Activated T-cell treated with anti-CD3 and anti-CD28 coated beads, Interleukin-2, amount 50 U/mL, for 48 hours (primary cell): ENCODE measurements at regions not wholly inside any gene's neighbourhood (a gene's known extent, or its start where the extent isn't known, plus 50 kb on each side); places are given as distances from the start of the nearest gene placed in this dataset.
"Not testable (repeated sequence)": the region's sequence is repeated elsewhere in the genome, so short reads cannot be mapped to it uniquely, and the experiment has no call there.

ENCODE experiments used
- DNase-seq, 2 experiments: peaks; one replicate each; pipeline ENCODE4 v3.0.0-alpha.2; 2020

DNA sequence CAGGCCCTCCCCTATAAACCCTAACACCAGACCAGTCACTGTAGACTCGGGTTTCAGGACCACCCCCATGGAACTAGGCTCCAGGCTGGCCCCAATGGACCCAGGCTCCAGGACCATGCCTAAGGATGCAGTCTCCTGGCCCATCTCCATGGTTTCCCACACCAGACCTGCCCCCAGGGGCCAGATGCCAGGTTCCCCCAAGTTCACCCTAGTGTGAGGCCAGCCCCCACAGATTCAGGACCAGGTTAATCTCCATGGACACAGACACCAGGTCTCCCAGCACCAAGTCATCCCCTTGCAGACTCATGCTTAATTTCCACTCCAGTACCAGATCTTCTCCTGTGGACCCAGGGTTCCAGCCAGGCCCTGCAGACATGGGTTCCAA lies 103.8 kb upstream of the LANCL2 start:
- no peak for DNase-seq

DNA sequence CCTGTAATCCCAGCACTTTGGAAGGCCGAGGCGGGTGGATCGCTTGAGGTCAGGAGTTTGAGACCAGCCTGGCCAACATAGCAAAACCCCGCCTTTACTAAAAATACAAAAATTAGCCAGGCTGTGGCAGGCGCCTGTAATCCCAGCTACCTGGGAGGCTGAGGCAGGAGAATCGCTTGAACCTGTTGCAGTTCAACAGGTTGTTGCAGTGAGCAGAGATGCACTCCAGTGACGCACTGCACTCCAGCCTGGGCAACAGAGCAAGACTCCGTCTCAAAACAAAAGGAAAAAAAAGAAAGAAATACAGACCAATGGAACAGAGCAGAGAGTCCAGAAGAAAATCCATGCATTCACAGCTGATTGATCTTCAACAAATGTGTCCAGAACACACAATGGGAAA lies 99.8 kb upstream of the LANCL2 start:
- DNase-seq: not testable (repeated sequence)

DNA sequence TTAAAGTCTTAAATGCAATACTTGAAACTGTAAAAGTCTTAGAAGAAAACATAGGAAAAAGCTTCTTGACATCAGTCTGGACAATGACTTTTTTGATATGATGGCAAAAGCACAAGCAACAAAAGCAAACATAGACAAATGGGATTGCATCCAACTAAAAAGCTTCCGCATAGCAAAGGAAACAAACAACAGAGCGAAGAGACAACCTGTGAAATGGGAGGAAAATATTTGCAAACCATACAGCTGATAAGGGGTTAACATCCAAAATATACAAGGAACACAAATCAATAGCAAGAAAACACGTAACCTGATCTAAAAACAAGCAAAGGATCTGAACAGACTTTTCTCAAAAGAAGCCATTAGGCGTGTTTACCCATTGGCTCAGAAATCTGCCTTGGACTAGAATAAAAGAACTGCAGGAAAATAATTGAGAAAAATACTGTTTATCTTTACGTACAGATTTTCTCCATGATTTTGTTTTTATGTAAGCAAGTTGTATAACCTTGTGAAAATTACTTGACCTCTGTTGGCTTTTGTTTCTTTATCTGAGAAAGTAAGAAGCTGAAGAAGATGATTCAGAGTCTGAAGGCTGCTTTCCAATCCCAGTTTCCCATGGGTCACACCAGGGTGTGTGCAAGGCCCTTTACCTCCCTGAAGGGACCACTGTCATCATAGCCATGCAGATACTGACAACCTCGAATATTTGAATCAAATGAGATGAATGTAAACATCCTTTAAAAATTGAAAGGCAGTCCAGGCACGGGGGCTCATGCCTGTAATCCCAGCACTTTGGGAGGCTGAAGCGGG lies 99.1 kb upstream of the LANCL2 start:
- DNase-seq: no peak

DNA sequence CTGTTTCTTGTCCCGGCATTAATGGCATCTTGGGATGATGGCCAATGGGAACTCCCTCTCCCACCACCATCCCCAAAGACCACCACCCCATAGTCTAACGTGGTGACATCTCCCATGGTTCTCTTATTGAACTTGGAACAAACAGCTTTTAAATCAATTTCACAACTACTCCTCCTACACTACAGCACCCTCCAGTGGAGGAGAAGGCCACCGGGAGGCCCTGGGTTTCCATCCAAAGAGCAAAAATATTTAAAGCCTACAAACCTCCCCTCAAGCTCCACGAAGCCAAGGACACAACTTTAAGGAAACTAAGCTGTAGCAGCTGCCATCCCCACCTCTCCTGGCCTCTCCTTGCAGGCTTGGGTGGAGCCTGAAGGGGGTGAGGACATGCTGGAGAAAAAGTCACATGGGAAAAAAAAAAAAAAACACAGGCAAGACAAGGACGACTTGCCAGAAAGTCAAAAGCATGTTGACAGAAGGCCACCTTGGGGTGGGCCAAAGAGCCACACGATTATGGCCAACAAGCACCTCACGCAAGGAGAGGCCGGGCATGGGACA lies 94.0 kb upstream of the LANCL2 start:
- no peak for DNase-seq

DNA sequence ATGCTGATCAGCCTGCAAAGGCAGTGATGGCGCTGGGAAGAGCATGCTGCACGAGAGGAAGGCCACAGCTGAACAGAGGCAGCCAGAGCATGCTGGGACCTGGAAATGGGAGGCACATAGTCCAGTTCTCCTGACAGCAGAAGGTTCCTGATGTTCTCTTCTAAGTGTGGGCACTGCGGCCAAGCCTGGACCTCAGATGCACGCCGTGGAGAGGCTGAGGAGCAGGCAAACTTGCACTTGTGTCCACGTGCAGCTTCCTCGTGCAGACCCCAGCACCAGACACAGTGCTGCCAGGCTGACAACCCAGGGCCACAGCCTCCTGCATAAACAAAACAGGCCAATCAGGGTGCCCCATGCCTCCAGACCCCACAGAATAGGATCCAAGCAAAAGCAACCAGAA lies 93.5 kb upstream of the LANCL2 start:
- DNase-seq: no peak

DNA sequence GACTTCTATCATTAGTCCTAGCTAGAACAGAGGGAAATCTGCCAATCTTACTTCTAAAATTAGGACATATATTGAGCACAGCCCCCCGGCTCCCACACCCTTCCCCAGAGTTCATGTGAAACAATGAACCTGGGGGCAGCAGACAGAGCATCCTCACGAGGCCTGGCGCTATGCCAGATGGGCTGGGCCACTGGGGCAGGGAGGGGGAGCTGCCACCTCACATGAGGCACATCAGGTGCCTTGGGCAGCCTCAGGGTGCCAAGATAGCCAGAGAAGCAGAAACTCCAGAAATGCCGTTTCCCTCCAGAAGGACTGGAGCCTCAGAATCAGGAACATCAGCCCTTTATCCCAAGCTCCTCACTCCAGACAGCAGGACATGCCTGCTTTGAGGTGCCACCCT lies 92.8 kb upstream of the LANCL2 start:
- no peak for DNase-seq

DNA sequence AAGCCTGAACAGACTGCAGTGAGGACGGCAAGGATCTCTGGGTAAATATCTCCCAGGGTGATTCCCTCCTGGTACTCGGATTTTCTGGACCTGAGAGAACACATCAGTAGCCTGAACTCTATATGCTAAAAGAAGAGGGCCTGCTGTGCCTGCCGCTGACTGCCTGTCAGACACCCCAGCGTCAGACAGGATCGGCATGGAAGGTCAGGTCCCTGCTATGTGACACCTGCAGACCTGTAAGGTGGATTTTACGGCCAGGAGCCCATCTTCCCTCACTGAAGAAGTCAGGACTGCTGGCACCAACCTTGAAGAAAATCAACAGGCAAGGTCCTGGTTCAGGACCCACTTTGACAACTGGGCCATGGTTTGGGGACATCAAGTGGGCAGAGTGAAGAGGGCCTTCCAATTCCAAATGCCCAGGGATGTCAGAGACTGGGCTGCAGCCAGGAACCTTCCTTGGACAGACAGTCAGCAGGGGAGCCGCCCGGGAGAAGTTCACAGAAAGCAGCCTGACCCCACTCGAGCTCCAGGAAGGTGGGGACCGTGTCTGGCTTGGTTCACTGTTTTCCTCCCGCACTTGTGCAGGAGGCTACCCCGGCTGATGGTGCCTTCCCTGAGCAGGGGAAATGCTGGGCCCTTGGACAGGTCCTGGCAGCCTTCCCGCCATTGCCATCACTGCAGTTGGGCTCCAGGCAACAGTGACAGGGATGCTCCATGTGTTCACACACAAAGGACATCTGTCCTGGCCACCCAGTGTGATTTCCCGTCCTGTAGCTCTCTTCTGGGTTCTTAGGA lies 91.8 kb upstream of the LANCL2 start:
- DNase-seq: no peak

DNA sequence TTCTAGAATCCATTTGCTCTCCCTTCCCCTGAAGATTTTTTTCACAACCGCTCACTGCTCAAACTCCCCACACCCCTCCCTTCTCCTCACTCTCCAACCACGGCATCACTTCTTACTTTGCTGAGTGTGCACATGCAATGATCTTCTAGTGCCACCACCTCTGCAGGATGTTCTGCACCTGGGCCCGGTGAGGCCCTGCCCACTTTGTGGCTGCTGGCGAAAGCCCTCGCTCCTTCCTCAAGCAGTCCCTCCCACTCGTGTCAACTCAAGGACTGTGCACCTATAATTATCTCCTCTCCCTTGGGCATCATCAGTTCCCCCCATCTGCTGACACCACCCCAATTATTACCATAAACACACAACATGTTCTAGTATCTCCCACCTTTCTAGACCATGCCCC lies 91.0 kb upstream of the LANCL2 start:
- no peak for DNase-seq

DNA sequence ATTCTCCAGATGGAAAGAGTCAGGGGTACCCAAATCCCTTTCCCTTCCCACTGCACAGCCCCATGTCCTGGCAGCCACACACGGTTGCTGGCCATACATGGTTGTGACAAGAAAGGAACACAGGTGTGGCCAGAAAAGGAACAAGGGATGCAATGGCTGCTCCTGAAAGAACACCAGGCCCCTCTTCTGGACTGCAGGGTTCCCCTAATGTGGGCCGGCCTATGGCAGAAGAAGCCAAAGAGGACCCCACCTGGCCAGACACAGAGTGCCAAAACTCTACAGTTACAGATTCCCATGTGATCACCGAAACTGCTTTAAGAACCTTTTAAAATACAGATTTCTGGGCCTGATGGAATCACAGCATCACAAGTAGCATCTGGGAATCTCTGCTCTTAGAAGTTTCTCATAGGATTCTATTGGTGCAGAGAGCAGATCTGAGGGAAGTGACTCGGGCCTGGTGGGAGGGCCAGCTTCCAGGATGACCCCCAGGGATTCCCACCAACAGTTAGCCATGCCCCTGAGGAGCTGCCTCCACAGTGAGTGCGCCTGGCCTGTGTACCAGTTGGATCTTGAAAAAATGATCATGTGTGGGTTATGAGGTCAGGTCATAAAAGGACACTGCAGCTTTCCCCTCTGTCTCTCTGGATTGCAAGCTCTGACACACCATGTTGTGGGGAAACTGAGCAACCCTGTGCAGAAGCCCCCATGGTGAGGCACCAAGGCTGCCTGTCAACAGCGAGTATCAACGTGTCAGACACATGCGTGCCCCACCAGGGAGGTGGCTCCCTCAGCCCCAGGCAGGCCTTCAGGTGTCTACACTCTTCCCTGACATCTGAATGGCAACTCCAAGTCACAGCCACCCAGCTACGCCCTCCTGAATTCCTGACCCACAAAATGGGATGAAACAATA lies 89.6 kb upstream of the LANCL2 start:
- DNase-seq: no peak

DNA sequence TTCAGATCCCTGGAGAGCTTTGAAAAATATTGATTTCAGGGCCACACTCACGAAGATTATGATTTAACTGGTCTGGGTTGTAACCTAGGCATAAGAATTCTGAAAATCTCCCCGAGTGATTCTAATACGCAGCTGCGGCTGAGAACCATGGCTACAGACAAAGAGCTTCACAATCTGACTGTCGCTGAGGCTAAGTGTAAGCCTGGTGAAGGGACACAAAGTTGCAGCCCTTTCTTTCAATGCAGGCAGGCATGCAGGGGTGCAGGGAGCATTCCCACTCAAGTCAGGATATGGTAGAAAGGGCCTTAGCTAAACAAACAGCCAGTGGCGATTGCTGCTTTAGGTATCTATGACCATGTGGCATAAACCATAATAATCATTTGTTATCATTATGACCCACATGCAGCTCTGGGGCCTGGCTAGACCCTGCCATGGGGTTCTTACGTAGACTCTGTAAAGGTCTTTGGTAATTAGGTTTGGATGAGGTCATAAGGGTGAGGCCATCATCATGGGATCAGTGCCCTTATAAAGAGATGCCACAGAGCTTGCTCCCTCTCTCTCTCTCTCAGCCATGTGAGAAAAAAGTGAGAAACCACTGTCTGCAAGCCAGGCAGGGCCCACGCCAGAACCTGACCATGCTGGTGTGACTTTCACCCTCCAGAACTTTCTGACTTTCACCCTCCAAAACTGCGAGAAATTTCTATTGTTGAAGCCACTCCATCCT lies 88.4 kb upstream of the LANCL2 start:
- no peak for DNase-seq

DNA sequence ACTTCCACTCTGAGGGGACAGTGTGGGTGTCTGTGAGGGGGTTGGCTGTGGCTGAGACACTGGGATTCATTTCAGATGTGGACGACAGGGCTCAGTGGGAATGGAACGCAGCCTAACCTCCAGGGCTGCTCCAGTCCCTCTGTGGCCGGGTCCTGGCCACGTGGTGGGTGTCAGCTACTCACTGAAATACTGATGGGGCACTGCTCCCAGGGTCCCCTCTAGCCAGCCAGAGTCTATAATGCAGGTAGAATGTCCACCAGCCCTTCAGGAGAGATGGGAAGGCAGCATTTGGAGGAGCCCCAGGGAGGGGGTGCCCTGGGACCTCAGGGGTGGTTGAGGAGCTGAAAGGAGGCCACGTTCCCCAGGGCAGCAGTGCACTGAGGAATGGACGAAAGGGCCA lies 87.2 kb upstream of the LANCL2 start:
- no peak for DNase-seq

DNA sequence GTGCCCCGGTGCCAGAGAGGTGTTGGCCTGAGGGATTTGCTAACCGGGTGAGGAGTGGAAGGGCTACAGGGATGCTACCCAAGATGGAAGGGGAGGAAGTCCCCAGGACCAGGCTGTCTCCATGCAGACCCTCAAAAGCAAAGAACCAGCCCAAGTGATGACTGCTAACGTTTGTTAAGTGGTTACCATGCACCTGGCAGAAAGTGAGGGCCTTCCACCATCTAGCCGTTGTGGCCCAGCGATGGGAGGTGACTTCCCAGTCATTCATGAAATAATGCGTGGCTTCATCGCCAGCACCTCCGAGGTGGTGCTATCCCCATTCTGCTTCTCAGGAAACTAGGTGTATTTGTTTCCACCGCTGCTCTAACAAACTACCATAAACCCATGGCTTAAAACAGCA lies 86.8 kb upstream of the LANCL2 start:
- DNase-seq: no peak

DNA sequence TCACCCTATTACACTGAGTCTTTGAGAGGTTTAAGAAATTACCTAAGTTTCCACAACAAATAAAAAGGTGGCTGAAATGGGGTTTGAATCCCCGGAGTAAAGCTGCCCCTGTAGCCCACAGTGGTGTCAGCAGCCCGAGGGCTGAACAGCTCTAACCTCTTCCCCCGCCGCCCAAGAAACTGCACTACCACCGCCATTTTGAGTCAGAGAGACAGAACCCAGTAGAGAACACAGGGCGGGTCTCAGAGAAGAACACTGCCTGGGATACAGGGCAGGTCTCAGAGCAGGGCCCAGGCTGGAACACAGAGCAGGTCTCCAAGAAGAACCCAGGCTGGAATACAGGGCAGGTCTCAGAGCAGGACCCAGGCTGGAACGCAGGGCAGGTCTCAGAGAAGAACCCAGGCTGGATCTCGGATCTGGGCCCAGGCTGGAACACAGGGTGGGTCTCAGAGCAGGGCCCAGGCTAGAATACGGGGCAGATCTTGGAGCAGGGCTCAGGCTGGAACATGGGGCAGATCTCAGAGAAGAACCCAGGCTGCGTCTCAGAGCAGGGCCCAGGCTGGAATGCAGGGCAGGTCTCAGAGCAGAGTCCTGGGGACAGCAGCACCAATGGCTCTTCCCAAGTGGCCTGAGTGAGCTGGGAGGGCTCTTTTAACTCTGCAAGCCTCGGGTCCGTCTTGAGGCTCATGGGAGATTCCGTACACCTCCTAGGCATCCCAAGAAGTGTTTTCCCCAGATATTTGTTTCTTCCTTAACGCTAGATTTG lies 85.9 kb upstream of the LANCL2 start:
- no peak for DNase-seq

DNA sequence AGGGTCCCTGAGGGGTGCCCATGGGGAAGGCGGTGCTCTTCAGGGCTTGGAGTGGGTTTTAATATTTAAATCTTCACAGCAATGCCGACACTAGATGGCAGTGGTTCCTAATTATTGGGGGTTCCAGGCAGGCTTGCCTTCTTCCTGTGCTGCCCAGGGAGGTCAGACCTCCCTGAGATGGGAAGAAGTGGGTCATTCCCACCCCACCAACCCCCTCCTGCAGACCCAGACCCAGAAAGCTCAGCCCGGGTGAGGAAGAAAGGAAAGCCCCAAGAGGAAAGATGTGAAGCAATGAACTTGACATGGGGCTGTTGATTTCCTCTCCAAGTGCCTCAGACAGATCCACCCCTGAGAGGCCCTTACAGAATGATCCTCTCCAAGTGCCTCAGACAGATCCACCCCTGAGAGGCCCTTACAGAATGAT lies 85.1 kb upstream of the LANCL2 start:
- DNase-seq: peak; percentile 63 to 71

DNA sequence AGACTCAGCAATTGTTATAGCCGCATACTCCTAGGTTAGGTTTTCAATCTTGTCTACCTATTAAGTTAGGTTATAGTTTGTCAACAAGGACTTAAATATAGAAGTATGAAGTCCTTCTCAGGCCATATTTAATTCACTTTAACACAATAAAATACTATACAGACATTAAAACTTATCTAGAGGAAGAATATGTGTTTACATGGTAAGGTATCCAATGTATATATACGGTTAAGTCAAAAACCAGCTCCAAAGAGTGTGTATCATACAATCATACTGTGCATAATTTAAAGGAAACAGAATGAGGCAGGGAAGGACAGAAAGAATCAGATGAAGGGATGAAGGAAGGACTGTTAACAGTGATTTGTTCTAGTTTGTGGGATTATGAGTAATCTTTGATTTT lies 79.5 kb upstream of the LANCL2 start:
- DNase-seq: no peak

DNA sequence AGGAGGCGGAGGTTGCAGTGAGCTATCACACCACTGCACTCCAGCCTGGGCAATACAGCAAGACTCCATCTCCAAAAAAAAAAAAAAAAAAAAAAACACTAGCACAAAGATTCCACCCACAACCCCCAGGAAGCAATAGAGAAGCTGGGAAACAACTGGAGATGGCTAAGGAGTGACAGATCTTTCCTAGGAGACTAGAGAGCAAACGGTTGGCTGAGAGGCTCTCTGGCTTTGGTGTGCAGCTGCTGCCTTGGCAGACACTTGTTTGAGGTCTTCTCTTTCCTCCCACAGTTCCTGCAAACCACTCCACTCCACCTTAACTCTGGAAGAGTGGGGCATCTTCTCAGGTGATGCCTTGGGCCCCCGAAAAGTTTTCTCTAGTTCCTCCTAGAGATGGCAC lies 78.5 kb upstream of the LANCL2 start:
- DNase-seq: no peak

DNA sequence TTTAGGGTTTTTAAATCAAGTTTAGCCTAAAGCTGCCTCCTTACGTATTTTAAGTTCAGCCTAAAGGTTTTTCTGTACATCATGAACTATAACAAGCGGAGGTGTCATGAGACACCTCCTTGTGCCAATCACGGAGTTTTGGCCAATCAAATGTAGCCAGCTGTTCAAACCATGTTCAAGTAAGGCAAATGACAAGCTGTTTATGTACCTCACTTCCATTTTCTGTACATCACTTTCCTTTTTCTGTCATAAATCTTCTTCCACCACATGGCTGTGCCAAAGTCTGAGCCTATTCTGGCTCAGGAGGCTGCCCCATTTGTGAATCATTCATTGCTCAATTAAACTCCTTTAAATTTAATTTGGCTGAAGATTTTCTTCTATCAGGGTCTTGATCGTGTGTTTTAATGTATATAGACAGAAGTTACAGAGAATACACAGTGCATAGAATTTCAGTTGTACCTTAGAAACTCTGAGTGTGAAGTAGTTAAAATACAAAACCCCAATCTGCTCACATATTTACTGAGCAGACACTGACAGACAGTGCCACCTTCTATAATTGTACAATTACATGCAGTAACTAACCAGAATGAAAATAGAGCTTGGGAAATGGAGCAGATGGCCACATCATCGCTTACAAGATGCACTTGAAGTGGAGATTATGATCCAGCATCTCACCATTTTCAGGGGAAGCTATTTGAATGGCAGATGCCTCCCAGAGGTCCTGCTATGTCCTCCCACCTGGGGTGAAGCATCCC lies 76.9 kb upstream of the LANCL2 start:
- DNase-seq: no peak

DNA sequence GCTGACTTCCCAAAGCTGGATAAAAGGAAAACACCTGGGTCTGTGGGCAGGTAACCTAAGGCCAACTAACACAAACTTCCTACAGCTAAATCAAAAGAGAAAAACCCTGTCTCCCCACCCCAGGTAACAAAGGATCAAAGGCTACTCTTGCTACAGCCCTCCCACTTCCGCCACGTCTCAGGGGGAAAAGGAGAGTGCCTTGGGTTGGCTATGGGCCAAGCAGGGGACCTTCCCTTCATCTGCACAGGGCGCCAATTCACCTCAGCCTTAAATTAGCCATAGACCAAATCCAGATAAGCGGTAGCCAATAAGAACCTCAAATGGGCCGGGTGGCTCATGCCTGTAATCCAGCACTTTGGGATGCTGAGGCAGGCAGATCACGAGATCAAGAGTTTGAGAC lies 69.1 kb upstream of the LANCL2 start:
- no peak for DNase-seq

DNA sequence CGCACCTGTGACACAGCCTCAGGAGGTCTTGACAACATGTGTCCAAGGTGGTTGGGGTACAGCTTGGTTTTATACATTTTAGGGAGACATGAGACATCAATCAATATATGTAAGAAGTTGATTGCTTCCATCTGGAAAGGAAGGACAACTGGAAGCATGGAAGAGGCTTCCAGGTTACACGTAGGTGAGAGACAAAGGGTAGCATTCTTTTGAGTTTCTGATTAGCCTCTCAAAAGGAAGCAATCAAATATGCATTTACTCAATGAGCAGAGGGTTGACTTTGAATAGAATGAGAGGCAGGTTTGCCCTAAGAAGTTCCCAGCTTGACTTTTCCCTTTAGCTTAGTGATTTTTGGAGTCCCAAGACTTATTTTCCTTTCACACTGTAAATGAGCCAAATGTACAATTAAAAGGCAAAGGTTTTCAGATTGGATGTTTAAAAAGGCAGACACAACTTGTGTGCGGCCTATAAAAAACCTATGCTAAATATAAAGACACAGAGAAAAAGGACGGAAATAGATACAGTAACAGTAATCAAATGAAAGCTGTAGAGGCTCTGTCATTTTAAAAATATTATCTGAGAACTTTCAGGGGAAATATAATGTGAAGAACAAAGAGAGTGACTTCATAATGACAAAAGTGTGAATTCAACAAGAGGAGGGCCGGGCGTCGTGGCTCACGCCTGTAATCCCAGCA lies 65.7 kb upstream of the LANCL2 start:
- DNase-seq: no peak

DNA sequence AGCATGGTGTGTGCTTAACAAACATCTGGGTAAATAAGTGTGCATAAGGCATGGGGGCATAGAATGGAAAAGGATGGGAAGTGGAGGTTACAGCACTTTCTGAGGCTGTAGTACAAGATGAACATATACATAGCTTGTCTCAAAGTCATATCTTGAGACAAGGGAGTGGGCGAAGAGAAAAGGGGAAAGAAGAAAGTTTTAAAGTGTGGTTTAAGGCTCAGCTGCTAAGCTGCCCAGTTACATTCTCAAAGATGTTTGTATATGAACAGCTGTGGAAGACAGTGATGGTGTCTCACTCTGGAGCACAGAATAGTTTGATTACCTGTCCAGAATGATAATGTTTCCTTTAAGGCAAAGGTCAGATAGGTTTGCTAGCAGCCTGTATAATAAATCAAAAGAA lies 61.9 kb upstream of the LANCL2 start:
- no peak for DNase-seq
